NB4 (cell line): ENCODE measurements at regions not wholly inside any gene's neighbourhood (a gene's known extent, or its start where the extent isn't known, plus 50 kb on each side); places are given as distances from the start of the nearest gene placed in this dataset.
"Not testable (repeated sequence)": the region's sequence is repeated elsewhere in the genome, so short reads cannot be mapped to it uniquely, and the experiment has no call there.

Source experiments
- DNase-seq: peaks from one replicate; pipeline ENCODE4 v3.0.0; 2010; ENCODE audit warnings: low read depth
- H3K4me3 ChIP-seq: one replicate; pipeline ENCODE4 v1.5.1; 2011; ENCODE audit warnings: mild to moderate bottlenecking, low read depth, low read length, moderate library complexity
- CTCF ChIP-seq: IDR thresholded peaks from one replicate; pipeline ENCODE4 v1.5.1; 2012; ENCODE audit warnings: low read depth, low read length
- MAX ChIP-seq: IDR thresholded peaks from 2 replicates; pipeline ENCODE4 v1.6.1; 2011; ENCODE audit warnings: low read depth, low read length
- MYC ChIP-seq: IDR thresholded peaks from 2 replicates; pipeline ENCODE4 v1.6.1; 2011; ENCODE audit warnings: low read depth, low read length
- POLR2A ChIP-seq: IDR thresholded peaks from 2 replicates; pipeline ENCODE4 v1.6.1; 2011; ENCODE audit warnings: mild to moderate bottlenecking; ENCODE audit not compliant: insufficient read length; ENCODE audit errors: extremely low read depth

GRCh38 chr7:54292171-54292925 is 249.8 kb upstream of the VSTM2A start:
- H3K4me3 ChIP-seq = no peak overlapping the region
- no peak for TF ChIP-seq MAX
- TF ChIP-seq MYC = no peak
- TF ChIP-seq POLR2A = no peak
- no peak for TF ChIP-seq CTCF
- DNase-seq = no peak

- no peak overlapping the region for H3K4me3 ChIP-seq
- TF ChIP-seq CTCF = no peak
- no peak for TF ChIP-seq POLR2A
- no peak for TF ChIP-seq MYC
- TF ChIP-seq MAX = no peak
- DNase-seq = no peak
Observed at GRCh38 chr7:54299426-54299825, 242.7 kb upstream of the VSTM2A start.

- H3K4me3 ChIP-seq, DNase-seq: not testable (repeated sequence)
Observed at GRCh38 chr7:54315955-54316354, 226.2 kb upstream of the VSTM2A start.

- TF ChIP-seq MYC (no peak), CTCF (no peak), POLR2A (no peak), MAX (no peak)
- no peak for DNase-seq
- H3K4me3 ChIP-seq = no peak overlapping the region
Observed at GRCh38 chr7:54326592-54327167, 215.5 kb upstream of the VSTM2A start.

- H3K4me3 ChIP-seq = no peak overlapping the region
- TF ChIP-seq MAX (no peak), CTCF (no peak), MYC (no peak)
- no peak for DNase-seq
Observed at GRCh38 chr7:54330216-54330800, 211.9 kb upstream of the VSTM2A start.

- DNase-seq = no peak
- TF ChIP-seq MYC (no peak), POLR2A (no peak), MAX (no peak), CTCF (no peak)
- H3K4me3 ChIP-seq = no peak overlapping the region
Observed at GRCh38 chr7:54331311-54331710, 210.9 kb upstream of the VSTM2A start.
